ENCODE measurements at regions not wholly inside any gene's neighbourhood (a gene's known extent, or its start where the extent isn't known, plus 50 kb on each side); places are given as distances from the start of the nearest gene placed in this dataset.

DNA sequence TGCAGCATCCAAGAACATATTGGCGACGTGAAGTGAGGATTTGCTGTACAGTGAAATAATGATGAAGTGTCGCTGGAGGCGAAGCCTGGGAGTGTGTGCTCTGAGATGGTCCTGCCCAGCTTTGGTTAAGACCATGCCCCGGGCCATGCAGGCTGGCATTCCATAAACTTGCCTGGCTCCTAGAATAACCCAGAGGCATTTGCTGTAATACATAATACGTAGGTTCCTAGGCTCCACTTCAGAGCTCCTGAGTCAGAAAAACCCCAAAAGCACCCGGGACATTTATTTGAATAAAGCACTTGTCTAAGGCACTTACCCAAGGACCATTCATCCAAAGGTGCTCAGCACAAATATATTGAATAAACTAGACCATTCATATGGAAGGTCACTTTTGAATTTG, 279.3 kb downstream of the ABCC12 start:
- TF ChIP-seq EZH2 (IDR thresholded peaks at IDR 0.05; ENCODE audit: insufficient read depth, poor library complexity, severe bottlenecking) (no peak), EZH2phosphoT487 (IDR thresholded peaks at IDR 0.05; ENCODE audit: insufficient read depth, low read depth) (no peak)
